ENCODE measurements at regions not wholly inside any gene's neighbourhood (a gene's known extent, or its start where the extent isn't known, plus 50 kb on each side); places are given as distances from the start of the nearest gene placed in this dataset.

DNA sequence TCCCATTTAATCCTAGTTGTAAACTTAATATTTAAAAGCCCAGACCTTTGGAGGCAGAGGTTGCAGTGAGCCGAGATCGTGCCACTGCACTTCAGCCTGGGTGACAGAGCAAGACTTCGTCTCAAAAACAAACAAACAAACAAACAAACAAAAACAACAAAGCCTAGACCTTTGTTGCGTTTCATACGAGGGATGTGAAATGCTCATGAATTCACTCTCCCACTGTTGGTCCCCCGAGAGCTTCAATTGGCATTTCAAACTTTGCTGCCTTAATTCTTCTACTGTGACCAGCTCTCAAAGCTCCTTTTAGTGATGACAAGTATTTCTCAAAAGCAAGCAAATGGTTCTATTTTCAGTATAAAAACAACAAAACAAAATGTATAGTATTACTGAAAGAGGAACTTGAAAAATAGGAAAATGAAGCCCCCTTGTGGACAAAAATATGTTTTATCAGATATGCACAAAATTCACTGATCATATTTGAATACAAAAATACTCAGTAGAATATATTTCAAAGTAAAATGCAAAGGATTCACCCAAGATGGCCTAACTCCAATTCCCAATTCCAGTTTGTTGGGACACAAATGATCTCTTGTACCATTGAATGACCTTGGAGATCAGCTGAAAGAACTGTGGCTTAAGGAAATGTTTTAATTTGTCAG, 140.4 kb downstream of the ESM1 start:
- ATAC-seq (peak in 3 of 4 donors; percentile 34 to 52 (median 36)), DNase-seq (no peak)
- peaks cover 0 to 11% (median 5%) of the 10 kb centered on the region in 12 donors for H3K4me1 ChIP-seq
- H3K36me3 ChIP-seq, result no peaks in the 10 kb centered on the region
- peak overlapping the region in 1 of 12 donors; percentile 41 for H3K27ac ChIP-seq
- WGBS, 4 donors, result 30 to 51% (median 42%) methylated on average over 6 of the region's 6 CpGs
- no peaks in the 10 kb centered on the region for H3K27me3 ChIP-seq
- TF ChIP-seq POLR2A (IDR thresholded peaks at IDR 0.05), result no peak
- TF ChIP-seq, protein P1, sequence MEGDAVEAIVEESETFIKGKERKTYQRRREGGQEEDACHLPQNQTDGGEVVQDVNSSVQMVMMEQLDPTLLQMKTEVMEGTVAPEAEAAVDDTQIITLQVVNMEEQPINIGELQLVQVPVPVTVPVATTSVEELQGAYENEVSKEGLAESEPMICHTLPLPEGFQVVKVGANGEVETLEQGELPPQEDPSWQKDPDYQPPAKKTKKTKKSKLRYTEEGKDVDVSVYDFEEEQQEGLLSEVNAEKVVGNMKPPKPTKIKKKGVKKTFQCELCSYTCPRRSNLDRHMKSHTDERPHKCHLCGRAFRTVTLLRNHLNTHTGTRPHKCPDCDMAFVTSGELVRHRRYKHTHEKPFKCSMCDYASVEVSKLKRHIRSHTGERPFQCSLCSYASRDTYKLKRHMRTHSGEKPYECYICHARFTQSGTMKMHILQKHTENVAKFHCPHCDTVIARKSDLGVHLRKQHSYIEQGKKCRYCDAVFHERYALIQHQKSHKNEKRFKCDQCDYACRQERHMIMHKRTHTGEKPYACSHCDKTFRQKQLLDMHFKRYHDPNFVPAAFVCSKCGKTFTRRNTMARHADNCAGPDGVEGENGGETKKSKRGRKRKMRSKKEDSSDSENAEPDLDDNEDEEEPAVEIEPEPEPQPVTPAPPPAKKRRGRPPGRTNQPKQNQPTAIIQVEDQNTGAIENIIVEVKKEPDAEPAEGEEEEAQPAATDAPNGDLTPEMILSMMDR (IDR thresholded peaks at IDR 0.05), result peak; percentile 65 to 79 (median 70)
- peak overlapping the region in 9 of 12 donors; percentile 2 to 51 (median 28) for H3K4me3 ChIP-seq
- intact Hi-C loops (cut with DNase I), result loop anchor here (1.0 to 10.0 kb wide), 8 partner anchors 60 to 600 kb away; partner anchors contain the start of gene SNX18 (in 10 of the 10)
- H3K9me3 ChIP-seq, result no peaks in the 10 kb centered on the region

DNA sequence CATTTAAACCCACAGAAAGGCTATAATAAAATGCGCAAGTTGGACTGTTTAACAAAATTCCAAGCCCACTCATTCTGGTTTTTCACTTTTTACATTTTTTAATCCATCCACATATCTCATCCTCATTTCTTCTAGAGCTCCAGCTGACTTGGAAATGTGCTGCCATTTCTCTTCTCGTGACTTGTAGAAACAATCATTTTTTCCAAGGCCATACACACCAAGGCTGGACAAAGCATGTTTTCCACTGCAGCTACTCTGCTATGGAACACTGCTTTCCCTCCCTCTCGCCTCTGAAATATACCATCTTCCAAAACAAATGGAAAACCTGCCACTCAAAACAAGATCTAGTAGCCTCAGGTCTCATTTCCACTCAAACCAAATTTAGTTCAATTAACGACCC, 141.1 kb downstream of the ESM1 start:
- DNase-seq (no peak), ATAC-seq (no peak)
- no peak overlapping the region for H3K4me3 ChIP-seq
- no peak for TF ChIP-seq POLR2A (IDR thresholded peaks at IDR 0.05)
- TF ChIP-seq, protein P1 (IDR thresholded peaks at IDR 0.05), result no peak
- peak overlapping the region in 1 of 12 donors; percentile 41 for H3K27ac ChIP-seq
- H3K36me3 ChIP-seq, result no peaks in the 10 kb centered on the region
- no peaks in the 10 kb centered on the region for H3K9me3 ChIP-seq
- H3K27me3 ChIP-seq, result no peaks in the 10 kb centered on the region
- intact Hi-C loops (cut with DNase I), result loop anchor here in 7 of 10 donors (2.0 to 10.0 kb wide), 6 partner anchors 59 to 599 kb away; partner anchors contain the start of gene SNX18 (in 2 of the 7)
- WGBS, 4 donors, result 66 to 77% (median 74%) methylated on average over 4 of the region's 4 CpGs
- peaks cover 0 to 11% (median 5%) of the 10 kb centered on the region in 12 donors for H3K4me1 ChIP-seq

DNA sequence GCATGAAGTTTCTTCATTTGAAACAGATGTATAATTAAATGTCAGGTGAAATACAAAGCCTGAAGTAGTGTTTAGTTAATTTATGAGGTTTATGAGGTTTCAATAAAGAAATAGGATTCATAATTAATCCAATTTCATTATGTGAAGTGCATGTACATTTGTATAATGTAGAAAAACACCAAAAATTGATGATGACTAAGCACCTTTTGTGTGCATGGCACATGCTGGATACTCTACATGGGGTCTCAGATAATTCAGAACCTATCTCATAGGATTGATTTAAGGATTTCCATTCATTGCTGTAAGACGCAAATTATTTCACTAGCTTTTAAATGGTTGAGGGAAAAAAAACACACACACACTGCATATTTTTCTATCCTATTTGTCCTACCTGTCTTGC, 143.9 kb downstream of the ESM1 start:
- Histone ChIP-seq H3K4me1 (peaks cover 0 to 11% (median 5%) of the 10 kb centered on the region in 12 donors), H3K36me3 (no peaks in the 10 kb centered on the region), H3K27me3 (no peaks in the 10 kb centered on the region), H3K9me3 (no peaks in the 10 kb centered on the region), H3K27ac (no peak overlapping the region), H3K4me3 (no peak overlapping the region)
- DNase-seq, result no peak
- intact Hi-C loops (cut with DNase I), result loop anchor here in 6 of 10 donors (5.0 to 10.0 kb wide), 5 partner anchors 57 to 597 kb away; no protein-coding TSS in a partner anchor
- no peak for TF ChIP-seq POLR2A (IDR thresholded peaks at IDR 0.05)
- TF ChIP-seq, protein P1 (IDR thresholded peaks at IDR 0.05), result no peak
- WGBS, 4 donors, result 89 to 100% (median 96%) methylated on average over 1 of the region's 1 CpG
- no peak for ATAC-seq

DNA sequence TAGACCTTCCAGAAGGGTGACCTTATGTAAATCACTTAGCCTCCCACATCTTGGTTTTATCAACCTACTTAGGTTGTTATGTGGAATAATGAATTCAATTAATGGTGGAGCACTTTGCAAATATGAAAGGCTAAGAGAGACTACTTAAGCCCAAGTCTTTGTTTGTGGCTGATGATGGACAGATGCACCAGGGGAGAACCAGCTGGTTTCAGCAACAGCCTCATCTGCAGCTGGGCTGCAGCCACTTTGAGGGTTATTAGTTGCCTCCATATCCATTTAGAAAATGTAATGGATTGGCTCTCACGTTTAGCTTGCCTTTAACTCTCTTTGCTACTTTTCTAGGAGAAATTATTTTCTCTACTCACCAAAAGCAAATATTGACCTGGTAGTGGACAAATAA, 146.6 kb downstream of the ESM1 start:
- Histone ChIP-seq H3K4me1 (peaks cover 0 to 10% (median 4%) of the 10 kb centered on the region in 12 donors), H3K27ac (no peak overlapping the region), H3K9me3 (no peaks in the 10 kb centered on the region), H3K27me3 (no peaks in the 10 kb centered on the region), H3K4me3 (no peak overlapping the region), H3K36me3 (no peaks in the 10 kb centered on the region)
- DNase-seq, result no peak
- intact Hi-C loops (cut with DNase I), result loop anchor here in 3 of 10 donors (5.0 to 10.0 kb wide), 5 partner anchors 54 to 194 kb away; no protein-coding TSS in a partner anchor
- TF ChIP-seq, protein P1 (IDR thresholded peaks at IDR 0.05), result no peak
- TF ChIP-seq POLR2A (IDR thresholded peaks at IDR 0.05), result no peak
- ATAC-seq, result no peak
- WGBS, 4 donors, result 84 to 96% (median 90%) methylated on average over 1 of the region's 1 CpG
